NAMALWA (cell line): ENCODE measurements at regions not wholly inside any gene's neighbourhood (a gene's known extent, or its start where the extent isn't known, plus 50 kb on each side); places are given as distances from the start of the nearest gene placed in this dataset.
"Not testable (repeated sequence)": the region's sequence is repeated elsewhere in the genome, so short reads cannot be mapped to it uniquely, and the experiment has no call there.

Experiments
- DNase-seq: peaks from one replicate; pipeline ENCODE4 v3.0.0-alpha.2; 2015; ENCODE audit warnings: low spot score

DNA sequence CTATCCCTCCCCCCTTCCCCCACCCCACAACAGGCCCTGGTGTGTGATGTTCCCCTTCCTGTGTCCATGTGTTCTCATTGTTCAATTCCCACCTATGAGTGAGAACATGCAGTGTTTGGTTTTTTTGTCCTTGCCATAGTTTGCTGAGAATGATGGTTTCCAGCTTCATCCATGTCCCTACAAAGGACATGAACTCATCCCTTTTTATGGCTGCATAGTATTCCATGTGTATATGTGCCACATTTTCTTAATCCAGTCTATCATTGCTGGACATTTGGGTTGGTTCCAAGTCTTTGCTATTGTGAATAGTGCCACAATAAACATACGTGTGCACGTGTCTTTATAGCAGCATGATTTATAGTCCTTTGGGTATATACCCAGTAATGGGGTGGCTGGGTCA lies 52.3 kb upstream of the MAN1A2 start:
- DNase-seq: not testable (repeated sequence)

GRCh38 chr1:117313555-117313954 lies 53.7 kb upstream of the MAN1A2 start:
- DNase-seq: no peak

DNA sequence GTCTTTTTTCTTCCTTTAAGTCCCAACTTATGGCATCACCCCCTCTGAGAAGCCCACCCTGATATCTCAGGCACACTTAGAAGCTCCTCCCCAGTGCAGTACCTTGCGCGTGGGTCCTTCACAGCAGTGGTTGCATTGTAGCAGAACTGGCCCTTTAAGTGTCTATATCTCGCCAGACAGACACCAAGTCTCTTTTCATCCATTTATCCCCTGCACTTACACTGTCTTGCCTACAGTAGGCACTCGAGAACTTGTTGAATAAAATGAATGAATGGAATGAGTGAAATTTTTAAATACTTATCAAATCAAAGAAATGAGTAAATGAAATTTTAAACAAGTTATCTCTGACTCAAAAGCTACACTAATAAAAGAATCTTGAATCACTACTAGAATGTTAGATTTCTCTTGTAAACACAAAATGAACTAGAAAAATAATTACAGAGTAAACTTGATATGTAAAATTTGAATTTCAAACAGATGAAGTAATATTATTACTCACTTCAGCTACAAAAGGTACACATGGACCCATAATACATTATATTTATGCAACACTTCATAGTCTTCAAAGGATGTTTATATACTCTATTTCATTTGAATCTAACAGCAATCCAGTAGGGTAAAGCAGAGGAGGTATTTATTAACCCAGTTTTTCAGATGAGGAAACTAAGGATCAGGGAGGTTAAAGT lies 54.7 kb upstream of the MAN1A2 start:
- peak; percentile 63 for DNase-seq

DNA sequence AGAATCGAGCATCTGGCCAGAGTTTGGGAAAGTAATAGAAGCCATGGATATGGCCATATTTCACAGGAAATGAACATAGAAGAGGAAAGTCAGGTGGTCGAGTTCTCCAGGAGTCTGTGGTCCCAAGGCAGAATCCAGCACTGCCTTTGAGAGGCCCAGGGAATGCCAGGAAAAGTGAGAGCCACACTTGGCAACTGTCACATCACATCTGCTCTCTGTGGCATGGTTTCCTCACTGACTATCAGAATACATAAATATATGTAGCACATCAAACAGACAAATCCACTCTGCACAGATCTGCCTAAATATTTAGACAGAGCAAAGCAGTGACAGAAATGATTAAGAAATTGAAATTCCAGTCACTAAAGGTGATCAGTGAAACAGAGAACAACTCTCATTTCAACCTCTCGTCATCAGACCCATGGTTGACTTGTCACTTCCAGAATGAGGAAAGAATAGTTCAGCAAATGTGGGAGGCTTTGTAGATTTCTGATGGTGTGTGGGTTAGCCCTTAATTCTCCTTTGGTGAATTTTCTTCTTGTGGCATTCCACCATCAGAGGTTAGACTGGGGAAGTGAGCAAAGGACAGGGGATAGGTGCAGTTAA lies 58.8 kb upstream of the MAN1A2 start:
- DNase-seq: no peak

DNA sequence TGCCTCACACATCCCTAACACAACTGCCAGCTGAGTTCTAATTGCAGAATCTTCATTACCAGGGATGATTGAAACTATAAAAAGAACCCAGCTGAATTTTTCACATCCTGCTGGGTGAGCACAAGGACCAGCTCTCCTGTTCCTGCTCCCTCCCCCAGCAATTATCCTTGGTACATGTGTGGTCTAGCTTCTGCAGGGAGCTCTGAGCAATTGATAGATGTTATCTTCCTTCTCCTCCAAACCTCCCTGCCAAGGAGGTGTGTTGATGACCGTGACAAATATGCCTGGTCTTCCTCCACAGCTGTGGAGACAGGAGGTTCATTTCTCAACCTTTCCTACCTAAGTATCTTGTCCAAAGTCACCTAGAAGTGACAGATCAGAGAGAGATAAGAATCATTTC lies 65.3 kb upstream of the MAN1A2 start:
- DNase-seq: no peak

- DNase-seq: not testable (repeated sequence)
Observed at GRCh38 chr1:117300183-117300582, 67.1 kb upstream of the MAN1A2 start.

GRCh38 chr1:117295001-117295400 lies 72.2 kb upstream of the MAN1A2 start:
- DNase-seq: no peak

DNA sequence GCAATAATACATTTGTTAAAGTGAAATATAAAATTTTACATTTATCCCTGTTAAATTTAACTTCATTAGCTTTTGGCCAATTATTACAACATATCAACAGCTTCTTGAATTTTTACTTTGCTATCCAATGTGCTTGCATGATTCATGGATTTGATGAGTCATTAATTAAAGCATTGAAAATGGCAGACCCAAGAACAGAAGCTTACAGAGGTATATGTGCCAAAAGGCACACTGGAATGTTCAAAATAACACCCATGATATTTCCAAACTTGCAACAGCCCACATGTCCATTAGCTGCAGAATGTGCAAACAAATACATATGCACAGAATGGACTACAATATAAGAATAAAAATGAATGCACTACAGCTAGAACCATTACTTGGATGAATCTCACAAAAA lies 76.4 kb upstream of the MAN1A2 start:
- DNase-seq: no peak

DNA sequence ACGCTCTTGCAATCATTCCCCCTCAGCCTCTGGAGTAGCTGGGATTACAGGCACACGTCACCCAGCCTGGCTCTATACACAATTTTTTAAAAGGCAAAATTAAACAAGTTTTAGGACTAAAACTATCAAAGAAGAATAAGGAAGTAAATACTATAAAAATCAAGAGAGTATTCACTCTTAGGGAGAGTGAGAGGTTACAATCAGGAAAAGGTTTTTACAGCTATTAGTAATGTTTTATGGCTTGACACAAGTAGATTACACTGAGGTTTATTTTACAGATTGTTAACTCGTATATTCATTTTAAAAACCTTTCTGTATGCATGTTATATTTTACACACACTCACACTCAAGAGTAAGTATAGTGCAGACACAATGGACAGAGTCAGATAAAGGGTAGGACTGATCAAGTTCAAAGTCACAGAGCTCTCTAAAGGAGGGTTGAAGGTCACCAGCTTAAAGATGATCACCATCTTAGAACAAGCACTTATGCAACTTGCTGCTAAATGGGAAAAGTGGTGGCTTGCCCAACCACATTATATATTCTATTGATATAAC lies 77.9 kb upstream of the MAN1A2 start:
- DNase-seq: no peak

GRCh38 chr1:117286562-117286961 lies 75.8 kb upstream of the VTCN1 start:
- DNase-seq: no peak

- no peak for DNase-seq
Observed at GRCh38 chr1:117286145-117286544, 75.4 kb upstream of the VTCN1 start.

DNA sequence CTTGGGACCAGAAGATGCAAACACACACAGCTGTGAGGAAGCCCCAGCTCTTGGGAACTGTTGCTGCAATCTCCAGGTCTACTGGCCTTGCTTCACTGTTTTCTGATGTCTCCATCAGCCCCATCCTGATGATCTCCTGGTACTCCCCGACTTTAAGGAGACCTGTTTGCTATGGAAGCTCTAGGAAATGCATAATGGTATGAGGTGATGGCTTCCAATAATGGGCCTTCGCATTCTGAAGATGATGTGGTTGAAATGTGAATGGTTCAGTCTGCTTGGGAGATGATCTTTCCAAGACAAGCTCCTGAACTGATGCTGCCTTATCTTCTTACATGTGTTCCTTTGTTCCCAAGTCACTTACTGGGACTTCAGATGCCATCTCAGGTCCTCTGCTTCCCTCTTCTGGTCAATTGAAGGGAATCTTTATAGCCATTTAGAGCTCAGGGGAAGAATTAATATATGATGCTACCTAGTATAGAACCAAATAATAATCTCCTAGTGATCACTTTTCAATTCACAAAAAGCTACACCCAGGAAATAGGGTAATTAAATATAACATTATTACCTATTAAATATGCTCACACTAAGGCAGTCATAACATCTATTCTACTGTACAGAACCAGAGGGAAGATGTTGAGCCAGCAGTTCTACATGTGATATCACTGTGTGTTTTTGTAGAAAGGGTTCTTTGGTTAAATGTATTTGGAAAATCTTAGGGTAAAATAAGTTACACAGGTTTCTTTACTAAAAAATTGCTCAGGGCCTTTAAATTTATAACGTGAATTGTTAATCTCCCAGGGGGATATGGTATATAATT lies 73.9 kb upstream of the VTCN1 start:
- DNase-seq: peak; percentile 39

DNA sequence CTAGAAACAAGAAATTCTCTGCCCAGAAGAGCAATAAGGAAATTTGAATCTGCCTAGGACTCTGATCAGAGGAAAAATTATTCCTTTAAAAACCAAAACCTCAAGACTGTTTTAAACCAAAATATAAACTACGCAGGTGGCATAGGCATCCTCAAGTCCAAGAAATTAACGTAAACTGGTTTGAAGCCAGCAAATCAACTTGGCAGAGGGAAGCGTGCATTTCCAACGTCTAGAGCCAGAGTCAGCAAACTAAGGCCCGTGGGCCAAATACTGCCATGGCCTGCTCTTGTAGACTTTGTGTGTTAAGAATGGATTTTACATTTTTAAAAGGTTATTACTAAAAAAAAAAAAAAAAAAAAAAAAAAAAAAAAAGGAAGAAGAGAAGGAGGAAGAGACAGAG lies 67.8 kb upstream of the VTCN1 start:
- no peak for DNase-seq

DNA sequence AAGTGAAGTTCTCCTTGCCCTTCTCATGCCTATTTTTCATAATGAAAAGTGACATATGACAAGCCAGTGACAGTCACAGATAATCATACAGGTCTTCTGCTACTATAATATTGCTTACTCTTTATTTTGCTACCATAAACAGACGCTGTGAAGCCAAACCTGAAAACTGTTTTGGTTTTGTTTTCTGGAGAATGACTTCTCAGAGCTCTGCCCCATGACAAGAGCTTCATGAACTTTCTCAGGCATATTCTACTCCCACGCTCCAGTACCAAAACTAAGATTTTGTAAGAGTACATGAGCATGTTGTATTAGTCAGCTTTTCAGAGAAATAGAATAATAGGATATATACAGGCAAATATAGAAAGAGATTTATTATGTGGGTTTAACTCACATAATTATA lies 64.3 kb upstream of the VTCN1 start:
- DNase-seq: no peak

GRCh38 chr1:117271959-117272358 lies 61.2 kb upstream of the VTCN1 start:
- DNase-seq: no peak

GRCh38 chr1:117271129-117271528 lies 60.4 kb upstream of the VTCN1 start:
- no peak for DNase-seq

GRCh38 chr1:117270679-117271078 lies 60.0 kb upstream of the VTCN1 start:
- DNase-seq: no peak

DNA sequence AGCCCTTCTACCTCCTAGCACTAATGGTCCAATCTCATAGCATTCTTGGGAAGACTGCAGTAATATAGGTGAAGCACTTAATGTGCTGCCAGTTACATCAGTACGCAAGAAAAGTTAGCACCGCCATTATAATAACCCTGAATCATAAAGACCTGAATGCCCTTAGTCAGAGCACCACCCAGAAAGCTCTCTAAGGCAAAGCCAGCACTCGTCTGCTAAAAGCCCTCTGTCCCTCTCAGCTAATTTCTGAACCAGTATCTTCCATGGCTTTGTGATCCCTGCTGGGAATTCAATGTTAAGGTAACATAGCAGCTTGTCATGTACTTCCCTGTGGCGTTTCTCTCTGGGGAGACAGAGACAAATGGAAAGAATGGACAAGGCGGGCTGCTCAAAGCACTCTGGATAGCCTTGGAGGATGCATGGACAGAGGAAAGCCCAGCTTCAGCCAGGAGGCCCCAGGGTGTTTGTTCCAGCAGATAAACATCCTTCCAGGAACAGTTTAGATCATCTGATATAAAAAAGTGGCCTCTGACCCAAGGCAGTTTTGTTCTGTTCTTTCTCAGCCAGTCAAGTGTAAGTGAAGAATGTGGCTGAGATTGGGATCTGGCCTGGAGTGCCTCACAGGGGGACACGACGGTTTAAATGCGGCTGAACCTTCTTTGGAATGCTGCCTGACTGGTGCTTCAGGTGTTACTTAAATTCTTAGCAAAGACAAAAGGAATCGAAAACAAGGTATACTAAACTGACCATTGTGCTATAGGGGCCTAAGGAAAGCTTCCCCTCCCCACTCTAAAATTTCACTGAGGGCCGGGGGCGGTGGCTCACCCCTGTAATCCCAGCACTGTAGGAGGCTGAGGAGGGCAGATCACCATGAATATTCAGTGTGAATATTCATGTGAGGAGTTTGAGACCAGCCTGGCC lies 58.1 kb upstream of the VTCN1 start:
- no peak for DNase-seq

- DNase-seq: no peak
Observed at GRCh38 chr1:117267232-117267774, 56.6 kb upstream of the VTCN1 start.

GRCh38 chr1:117262976-117263375 lies 52.2 kb upstream of the VTCN1 start:
- DNase-seq: no peak

DNA sequence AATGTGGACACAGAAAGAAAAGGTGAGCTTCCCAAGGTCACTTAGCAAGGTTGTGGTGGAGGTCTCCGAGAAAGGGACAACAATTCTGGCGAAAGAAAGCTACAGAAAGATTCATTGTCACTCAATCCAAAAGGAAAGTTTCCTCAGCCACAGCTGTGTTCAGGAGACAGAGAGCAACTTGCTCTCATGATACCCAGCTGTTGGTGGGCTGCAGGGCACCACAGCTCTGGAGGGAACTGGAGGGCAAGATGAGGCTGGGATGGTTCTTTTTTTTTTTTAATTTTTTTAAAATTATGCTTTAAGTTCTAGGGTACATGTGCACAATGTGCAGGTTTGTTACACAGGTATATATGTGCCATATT lies 50.7 kb upstream of the VTCN1 start:
- no peak for DNase-seq
